Gastrocnemius medialis (tissue), 4 donors: ENCODE measurements at regions not wholly inside any gene's neighbourhood (a gene's known extent, or its start where the extent isn't known, plus 50 kb on each side); places are given as distances from the start of the nearest gene placed in this dataset.

Source experiments
- ATAC-seq, 2 donors: fragments of 150-250 bp; one replicate each; pipeline ENCODE4 v1.9.1; 2016
- DNase-seq, 2 donors: peaks; one replicate each; pipeline ENCODE4 v3.0.0-alpha.2; 2019
- H3K27ac ChIP-seq, 4 donors: fragments of 200-600 bp; sonication (generic); 1 replicate in 1 of 4; 2 replicates in 3 of 4; pipeline ENCODE4 v1.5.1; 2016 to 2018; ENCODE audit warnings: mild to moderate bottlenecking in 2 of 4, moderate library complexity in 1 of 4
- H3K27me3 ChIP-seq, 3 donors: fragments of 200-600 bp; sonication (generic) in 2 of 3; 1 replicate in 1 of 3; 2 replicates in 2 of 3; pipeline versions ENCODE4 v1.5.1 to v1.6.0; 2016 to 2019; ENCODE audit warnings: mild to moderate bottlenecking in 1 of 3, moderate library complexity in 1 of 3
- H3K36me3 ChIP-seq, 2 donors: fragments of 200-600 bp; sonication (generic) in 1 of 2; one replicate each; pipeline ENCODE4 v1.5.1; 2017 to 2018
- H3K4me1 ChIP-seq, 2 donors: fragments of 200-600 bp; sonication (generic) in 1 of 2; one replicate each; pipeline ENCODE4 v1.5.1; 2016 to 2017; ENCODE audit warnings: mild to moderate bottlenecking in 2 of 2
- H3K4me3 ChIP-seq, 4 donors: fragments of 200-600 bp; sonication (generic) in 3 of 4; 1 replicate in 1 of 4; 2 replicates in 3 of 4; pipeline ENCODE4 v1.5.1; 2016 to 2019; ENCODE audit warnings: mild to moderate bottlenecking in 2 of 4
- H3K9me3 ChIP-seq, 3 donors: fragments of 200-600 bp; sonication (generic) in 2 of 3; 1 replicate in 1 of 3; 2 replicates in 2 of 3; pipeline ENCODE4 v1.5.1; 2016 to 2019
- CTCF ChIP-seq, 5 experiments: fragments of 450-650 bp in 3 of 5; fragments of 200-600 bp in 2 of 5; sonication (generic) in 2 of 5; IDR thresholded peaks in 4 of 5; conservative IDR thresholded peaks in 1 of 5; 1 replicate in 4 of 5; 2 replicates in 1 of 5; pipeline ENCODE4 v1.5.1; 2016 to 2019; ENCODE audit warnings: antibody characterized with exemption in 5 of 5, mild to moderate bottlenecking in 3 of 5, moderate library complexity in 3 of 5
- POLR2A ChIP-seq, 2 donors: fragments of 450-650 bp; IDR thresholded peaks; one replicate each; pipeline ENCODE4 v1.6.1; 2017; ENCODE audit warnings: antibody characterized with exemption in 2 of 2, mild to moderate bottlenecking in 2 of 2, moderate library complexity in 2 of 2
- in situ Hi-C, 4 donors: fragments of 200-750 bp; cut with MboI; loops; one replicate each; pipeline versions ENCODE4 v1.15.0 to v1.8.0; 2017; ENCODE audit warnings: low sequenced_read_pairs in 4 of 4
- intact Hi-C: fragments of 100-400 bp; cut with DNase I; formaldehyde crosslinking; loops from one replicate; pipeline ENCODE4 v1.15.1; 2023; ENCODE audit warnings: low total_unique reads

DNA sequence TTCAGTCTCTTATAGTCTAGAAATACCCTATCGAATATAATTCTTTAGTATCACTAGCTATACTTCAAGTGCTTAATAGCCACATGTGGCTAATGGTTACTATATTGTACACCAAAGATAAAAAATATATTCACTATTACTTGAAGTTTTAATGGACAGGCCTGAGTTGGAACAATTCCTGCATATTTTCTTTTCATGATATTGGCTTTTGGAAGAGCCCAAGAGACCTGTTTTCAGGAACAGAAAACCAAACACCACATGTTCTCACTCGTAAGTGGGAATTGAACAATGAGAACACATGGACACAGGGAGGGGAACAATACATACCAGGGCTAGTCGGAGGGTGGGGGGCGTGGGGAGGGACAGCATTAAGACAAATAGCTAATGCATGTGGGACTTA, 334.4 kb upstream of the TRIB2 start:
- H3K4me3 ChIP-seq, result no peak overlapping the region
- ATAC-seq (no peak), DNase-seq (no peak)
- H3K9me3 ChIP-seq, result no peaks in the 10 kb centered on the region
- no peaks in the 10 kb centered on the region for H3K4me1 ChIP-seq
- in situ Hi-C loops (no loop called here), intact Hi-C loops (no loop called here)
- no peaks in the 10 kb centered on the region for H3K27me3 ChIP-seq
- TF ChIP-seq CTCF (IDR thresholded peaks at IDR 0.05 in 4 of 5, conservative IDR thresholded peaks at IDR 0.05 in 1 of 5) (no peak), POLR2A (IDR thresholded peaks at IDR 0.05) (no peak)
- H3K36me3 ChIP-seq, result no peaks in the 10 kb centered on the region
- no peak overlapping the region for H3K27ac ChIP-seq

GRCh38 chr2:12389344-12390045, 327.2 kb upstream of the TRIB2 start:
- no peak for DNase-seq

GRCh38 chr2:12391116-12391515, 325.6 kb upstream of the TRIB2 start:
- ATAC-seq, result no peak
- TF ChIP-seq CTCF (IDR thresholded peaks at IDR 0.05 in 4 of 5, conservative IDR thresholded peaks at IDR 0.05 in 1 of 5), result no peak
- TF ChIP-seq POLR2A (IDR thresholded peaks at IDR 0.05), result no peak

More at GRCh38 chr2:12389344-12390045, 327.2 kb upstream of the TRIB2 start:
- Histone ChIP-seq H3K4me1 (no peaks in the 10 kb centered on the region), H3K4me3 (no peak overlapping the region), H3K9me3 (no peaks in the 10 kb centered on the region), H3K27me3 (no peaks in the 10 kb centered on the region), H3K27ac (no peak overlapping the region), H3K36me3 (no peaks in the 10 kb centered on the region)
- intact Hi-C loops (no loop called here), in situ Hi-C loops (no loop called here)
- no peak for ATAC-seq
- TF ChIP-seq CTCF (IDR thresholded peaks at IDR 0.05 in 4 of 5, conservative IDR thresholded peaks at IDR 0.05 in 1 of 5) (no peak), POLR2A (IDR thresholded peaks at IDR 0.05) (no peak)

GRCh38 chr2:12396699-12397098, 320.0 kb upstream of the TRIB2 start:
- no peaks in the 10 kb centered on the region for H3K36me3 ChIP-seq
- DNase-seq (no peak), ATAC-seq (no peak)
- TF ChIP-seq CTCF (IDR thresholded peaks at IDR 0.05 in 4 of 5, conservative IDR thresholded peaks at IDR 0.05 in 1 of 5) (no peak), POLR2A (IDR thresholded peaks at IDR 0.05) (no peak)
- H3K9me3 ChIP-seq, result no peaks in the 10 kb centered on the region
- no peak overlapping the region for H3K4me3 ChIP-seq
- no peak overlapping the region for H3K27ac ChIP-seq
- intact Hi-C loops, result no loop called here
- peaks cover 8 to 10% of the 10 kb centered on the region in 2 donors for H3K4me1 ChIP-seq
- H3K27me3 ChIP-seq, result no peaks in the 10 kb centered on the region
- in situ Hi-C loops, result no loop called here

More at GRCh38 chr2:12391116-12391515, 325.6 kb upstream of the TRIB2 start:
- Histone ChIP-seq H3K9me3 (no peaks in the 10 kb centered on the region), H3K4me3 (no peak overlapping the region), H3K27ac (no peak overlapping the region), H3K27me3 (no peaks in the 10 kb centered on the region), H3K4me1 (no peaks in the 10 kb centered on the region), H3K36me3 (no peaks in the 10 kb centered on the region)
- no peak for DNase-seq
- in situ Hi-C loops, result no loop called here
- intact Hi-C loops, result no loop called here

- DNase-seq (no peak), ATAC-seq (peak; percentile 63 to 79)
- Histone ChIP-seq H3K27me3 (no peaks in the 10 kb centered on the region), H3K4me3 (no peak overlapping the region), H3K9me3 (no peaks in the 10 kb centered on the region), H3K4me1 (peaks cover 8 to 10% of the 10 kb centered on the region in 2 donors), H3K27ac (no peak overlapping the region), H3K36me3 (no peaks in the 10 kb centered on the region)
- TF ChIP-seq CTCF (IDR thresholded peaks at IDR 0.05 in 4 of 5, conservative IDR thresholded peaks at IDR 0.05 in 1 of 5) (no peak), POLR2A (IDR thresholded peaks at IDR 0.05) (no peak)
- intact Hi-C loops, result no loop called here
- in situ Hi-C loops, result no loop called here
Observed at GRCh38 chr2:12397854-12398253, 318.9 kb upstream of the TRIB2 start.
